GM21390 (cell line): ENCODE measurements at regions not wholly inside any gene's neighbourhood (a gene's known extent, or its start where the extent isn't known, plus 50 kb on each side); places are given as distances from the start of the nearest gene placed in this dataset.

Source experiments
- ATAC-seq: cut with Tn5 transposase; IDR thresholded peaks from one replicate; pipeline ENCODE4 v1.9.1; 2021; ENCODE audit not compliant: unreplicated experiment

GRCh38 chr16:77117707-77118106, 73.3 kb upstream of the MON1B start:
- ATAC-seq: no peak

- no peak for ATAC-seq
Measured at GRCh38 chr16:77131398-77131797, 59.6 kb upstream of the MON1B start.

GRCh38 chr16:77132051-77132618, 58.9 kb upstream of the MON1B start:
- ATAC-seq: no peak

GRCh38 chr16:77133706-77134105, 57.3 kb upstream of the MON1B start:
- ATAC-seq: no peak

- ATAC-seq: no peak
Measured at GRCh38 chr16:77137045-77137444, 53.9 kb upstream of the MON1B start.
